HFFc6 (cell line): ENCODE measurements at regions not wholly inside any gene's neighbourhood (a gene's known extent, or its start where the extent isn't known, plus 50 kb on each side); places are given as distances from the start of the nearest gene placed in this dataset.

Experiments
- DNase-seq: peaks from one replicate; pipeline ENCODE4 v3.0.0-alpha.2; 2018
- H3K27ac Mint-ChIP-seq: 2 replicates; pipeline ENCODE4 v1.8.0; 2020; ENCODE audit warnings: mild to moderate bottlenecking, mixed read lengths
- H3K27me3 Mint-ChIP-seq: 2 replicates; pipeline ENCODE4 v1.8.0; 2021; ENCODE audit warnings: mild to moderate bottlenecking, moderate library complexity, mixed read lengths; ENCODE audit not compliant: insufficient read depth
- H3K36me3 Mint-ChIP-seq: 2 replicates; pipeline ENCODE4 v1.8.0; 2021; ENCODE audit warnings: low read depth, mixed read lengths
- H3K4me1 Mint-ChIP-seq: 2 replicates; pipeline ENCODE4 v1.8.0; 2020; ENCODE audit warnings: low read depth, mixed read lengths
- H3K4me3 Mint-ChIP-seq: 2 replicates; pipeline ENCODE4 v1.8.0; 2020; ENCODE audit warnings: mild to moderate bottlenecking, moderate library complexity, mixed read lengths
- H3K9me3 Mint-ChIP-seq: 2 replicates; pipeline ENCODE4 v1.8.0; 2020; ENCODE audit warnings: mild to moderate bottlenecking, mixed read lengths
- CTCF ChIP-seq: fragments of 200-600 bp; sonication (generic); IDR thresholded peaks from 2 replicates; pipeline ENCODE4 v1.5.0; 2021; ENCODE audit warnings: antibody characterized with exemption, mild to moderate bottlenecking

GRCh38 chr16:80047842-80048241, 447.3 kb upstream of the MAF start:
- no peak for TF ChIP-seq CTCF
- Mint-ChIP-seq H3K27ac (no peak overlapping the region), H3K4me1 (no peaks in the 10 kb centered on the region), H3K4me3 (no peak overlapping the region), H3K36me3 (no peaks in the 10 kb centered on the region), H3K9me3 (no peaks in the 10 kb centered on the region), H3K27me3 (peaks cover 11% of the 10 kb centered on the region)
- DNase-seq, result no peak

- Mint-ChIP-seq H3K27ac (no peak overlapping the region), H3K27me3 (peaks cover 11% of the 10 kb centered on the region)
Measured at GRCh38 chr16:80046848-80047247, 446.3 kb upstream of the MAF start.

GRCh38 chr16:80046261-80046660, 445.7 kb upstream of the MAF start:
- Mint-ChIP-seq H3K4me1 (peaks cover 5% of the 10 kb centered on the region; the same call in 1 of the 2 replicates), H3K27ac (no peak overlapping the region), H3K27me3 (peaks cover 11% of the 10 kb centered on the region), H3K9me3 (no peaks in the 10 kb centered on the region), H3K36me3 (no peaks in the 10 kb centered on the region), H3K4me3 (no peak overlapping the region)
- no peak for TF ChIP-seq CTCF
- no peak for DNase-seq

More at GRCh38 chr16:80046848-80047247, 446.3 kb upstream of the MAF start:
- no peak for TF ChIP-seq CTCF
- H3K4me1 Mint-ChIP-seq, result no peaks in the 10 kb centered on the region
- H3K9me3 Mint-ChIP-seq, result no peaks in the 10 kb centered on the region
- no peak overlapping the region for H3K4me3 Mint-ChIP-seq
- H3K36me3 Mint-ChIP-seq, result no peaks in the 10 kb centered on the region
- DNase-seq, result no peak

- no peak for TF ChIP-seq CTCF
- Mint-ChIP-seq H3K4me3 (no peak overlapping the region), H3K36me3 (no peaks in the 10 kb centered on the region), H3K9me3 (no peaks in the 10 kb centered on the region), H3K27me3 (peaks cover 11% of the 10 kb centered on the region), H3K4me1 (peaks cover 7% of the 10 kb centered on the region; the same call in 1 of the 2 replicates), H3K27ac (no peak overlapping the region)
- no peak for DNase-seq
Measured at GRCh38 chr16:80045861-80046260, 445.3 kb upstream of the MAF start.

- Mint-ChIP-seq H3K4me3 (no peak overlapping the region), H3K9me3 (no peaks in the 10 kb centered on the region), H3K27me3 (peaks cover 17% of the 10 kb centered on the region), H3K4me1 (peaks cover 7% of the 10 kb centered on the region; the same call in 1 of the 2 replicates), H3K36me3 (no peaks in the 10 kb centered on the region), H3K27ac (no peak overlapping the region)
- no peak for TF ChIP-seq CTCF
- DNase-seq, result peak; percentile 1
Measured at GRCh38 chr16:80041410-80041809, 440.9 kb upstream of the MAF start.

- Mint-ChIP-seq H3K4me3 (no peak overlapping the region), H3K9me3 (no peaks in the 10 kb centered on the region), H3K4me1 (peaks cover 7% of the 10 kb centered on the region; the same call in 1 of the 2 replicates), H3K27ac (no peak overlapping the region), H3K36me3 (no peaks in the 10 kb centered on the region), H3K27me3 (peaks cover 16% of the 10 kb centered on the region)
- DNase-seq, result no peak
- TF ChIP-seq CTCF, result no peak
Measured at GRCh38 chr16:80040814-80041213, 440.3 kb upstream of the MAF start.
